ENCODE measurements at regions not wholly inside any gene's neighbourhood (a gene's known extent, or its start where the extent isn't known, plus 50 kb on each side); places are given as distances from the start of the nearest gene placed in this dataset.

- H3K9me3 ChIP-seq = no peaks in the 10 kb centered on the region
- H3K9ac ChIP-seq (ENCODE audit: low read depth in 2 of 2, low read length in 2 of 2) = peak overlapping the region in 1 of 2 donors; percentile 35
- H3K27me3 ChIP-seq = no peaks in the 10 kb centered on the region
- no peak for TF ChIP-seq CTCF (IDR thresholded peaks at IDR 0.05)
- no peaks in the 10 kb centered on the region for H3K36me3 ChIP-seq
- no peak overlapping the region for H3K4me3 ChIP-seq
- intact Hi-C loops (cut with DNase I) = no loop called here
- DNase-seq = no peak
- H3K27ac ChIP-seq = no peak overlapping the region
- H3K4me1 ChIP-seq = no peaks in the 10 kb centered on the region
Measured at GRCh38 chr2:43074052-43074451, 152.4 kb downstream of the ZFP36L2 start.

GRCh38 chr2:43073401-43073825 lies 153.0 kb downstream of the ZFP36L2 start:
- H3K4me1 ChIP-seq = no peaks in the 10 kb centered on the region
- no peaks in the 10 kb centered on the region for H3K9me3 ChIP-seq
- no peaks in the 10 kb centered on the region for H3K27me3 ChIP-seq
- intact Hi-C loops (cut with DNase I) = no loop called here
- no peak overlapping the region for H3K9ac ChIP-seq (ENCODE audit: low read depth in 2 of 2, low read length in 2 of 2)
- H3K36me3 ChIP-seq = no peaks in the 10 kb centered on the region
- no peak overlapping the region for H3K4me3 ChIP-seq
- H3K27ac ChIP-seq = no peak overlapping the region
- no peak for DNase-seq
- TF ChIP-seq CTCF (IDR thresholded peaks at IDR 0.05) = no peak

DNA sequence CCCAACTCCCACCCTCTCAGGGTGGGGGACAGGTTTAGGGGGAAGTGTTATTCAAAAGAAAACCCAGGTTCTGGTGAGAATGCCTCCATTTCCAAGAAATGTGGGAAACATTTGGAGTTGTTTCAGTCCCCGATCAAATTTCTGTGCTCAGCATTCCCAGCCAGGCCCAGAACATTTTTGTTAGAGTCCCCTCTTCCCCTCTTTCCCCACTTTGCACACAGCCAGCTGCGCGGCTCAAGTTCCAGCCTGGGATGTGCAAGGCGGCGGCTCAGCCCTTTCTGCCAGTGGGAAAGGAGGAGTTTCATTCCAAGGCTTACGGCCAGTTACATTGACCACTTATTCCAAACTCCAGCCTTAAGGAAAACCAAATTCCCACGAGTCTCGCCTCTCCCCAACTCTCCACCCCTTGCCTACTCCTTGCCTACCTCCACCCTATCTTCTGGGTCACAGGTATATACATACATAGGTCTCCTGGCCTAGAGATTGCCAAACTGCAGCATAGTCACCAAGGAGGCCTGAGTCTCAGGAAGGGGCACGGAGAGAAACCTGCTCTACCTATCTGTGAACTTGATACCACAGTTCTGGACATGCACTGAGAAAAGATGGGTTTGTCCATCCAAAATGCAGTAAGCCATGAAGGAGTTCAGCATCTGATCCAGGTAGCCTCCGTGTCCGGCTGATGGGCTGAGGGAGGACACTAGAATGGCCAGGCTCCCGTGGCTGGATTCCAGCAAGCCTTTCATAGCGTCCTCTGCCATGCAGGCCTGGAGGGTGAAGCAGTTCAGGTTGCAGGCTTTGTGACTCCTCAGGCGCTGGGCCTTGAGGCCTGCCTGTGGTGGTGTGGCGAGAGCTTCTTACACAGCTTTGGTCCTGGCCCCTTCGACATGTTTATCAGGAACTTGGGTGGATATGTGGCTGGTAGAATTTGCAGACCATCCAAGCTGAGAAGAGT lies 154.5 kb downstream of the ZFP36L2 start:
- no peaks in the 10 kb centered on the region for H3K4me1 ChIP-seq
- no peaks in the 10 kb centered on the region for H3K36me3 ChIP-seq
- H3K27me3 ChIP-seq = no peaks in the 10 kb centered on the region
- no peaks in the 10 kb centered on the region for H3K9me3 ChIP-seq
- DNase-seq = no peak
- no peak for TF ChIP-seq CTCF (IDR thresholded peaks at IDR 0.05)
- intact Hi-C loops (cut with DNase I) = no loop called here
- H3K4me3 ChIP-seq = no peak overlapping the region
- peak overlapping the region; percentile 27 for H3K27ac ChIP-seq
- peak overlapping the region in 1 of 2 donors; percentile 3 for H3K9ac ChIP-seq (ENCODE audit: low read depth in 2 of 2, low read length in 2 of 2)

DNA sequence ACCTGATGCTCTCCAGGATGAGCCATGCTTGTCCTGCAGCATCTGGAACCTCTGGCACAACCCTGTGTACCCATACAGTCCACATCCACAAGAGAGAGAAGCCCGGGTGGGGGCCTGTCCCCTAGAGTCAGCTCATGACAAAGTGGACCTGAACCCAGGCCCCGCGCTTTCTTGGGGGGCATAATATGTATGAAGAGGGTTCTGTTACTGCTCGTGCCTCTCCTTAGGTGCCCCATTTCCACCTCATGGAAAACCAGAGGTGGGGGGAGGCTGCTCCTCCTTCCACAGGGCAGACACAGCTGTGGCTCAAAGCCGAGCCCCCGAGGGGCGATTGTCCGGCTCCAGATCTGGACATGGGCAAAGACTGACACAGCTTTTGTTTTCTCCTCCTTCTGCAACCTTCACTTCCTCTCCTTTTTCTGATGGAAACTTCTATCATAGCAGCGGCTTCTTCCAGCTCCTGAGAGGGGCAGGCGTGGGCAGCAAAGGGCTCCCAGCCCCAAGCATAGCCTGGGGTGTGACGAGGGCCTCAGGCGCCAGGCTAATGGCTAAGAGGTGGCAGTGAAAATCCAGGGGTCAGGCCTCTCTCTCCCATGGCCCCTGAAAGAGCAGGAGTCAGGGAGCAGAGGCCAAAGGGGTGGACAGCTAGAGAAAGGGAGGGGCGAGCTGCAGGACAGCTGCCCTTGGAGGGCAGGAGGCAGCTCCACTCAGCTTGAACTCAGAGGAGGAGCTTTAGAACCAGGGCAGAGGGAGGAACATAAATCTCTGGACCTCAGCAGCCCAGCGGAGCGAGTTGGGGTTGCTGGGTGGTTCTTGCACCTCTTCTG lies 155.5 kb downstream of the ZFP36L2 start:
- H3K9ac ChIP-seq (ENCODE audit: low read depth in 2 of 2, low read length in 2 of 2) = peak overlapping the region in 1 of 2 donors; percentile 3
- H3K36me3 ChIP-seq = no peaks in the 10 kb centered on the region
- TF ChIP-seq CTCF (IDR thresholded peaks at IDR 0.05) = no peak
- H3K27ac ChIP-seq = peak overlapping the region; percentile 27
- DNase-seq = no peak
- no peaks in the 10 kb centered on the region for H3K27me3 ChIP-seq
- intact Hi-C loops (cut with DNase I) = no loop called here
- H3K4me3 ChIP-seq = no peak overlapping the region
- no peaks in the 10 kb centered on the region for H3K9me3 ChIP-seq
- no peaks in the 10 kb centered on the region for H3K4me1 ChIP-seq

DNA sequence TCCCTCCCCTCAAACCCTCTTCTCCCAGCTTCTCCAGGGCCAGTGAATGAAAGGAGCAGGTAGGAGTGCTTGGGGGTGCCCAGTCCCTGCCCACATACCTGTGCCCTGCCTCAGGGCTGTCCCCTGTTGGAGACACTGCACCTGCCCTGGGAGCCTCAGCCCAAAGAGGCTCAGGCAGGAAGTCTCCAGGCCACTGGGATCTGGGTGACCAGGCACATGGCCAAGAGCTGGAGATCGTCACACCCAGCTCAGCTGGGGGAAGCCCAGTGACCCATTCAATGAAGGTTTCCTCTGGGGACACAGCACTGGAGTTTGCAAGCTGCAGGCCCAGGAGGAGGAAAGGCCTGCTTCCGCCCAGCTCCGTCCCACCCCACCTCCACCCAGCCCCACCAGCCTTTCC lies 156.4 kb downstream of the ZFP36L2 start:
- no peak overlapping the region for H3K27ac ChIP-seq
- TF ChIP-seq CTCF (IDR thresholded peaks at IDR 0.05) = no peak

More for the DNA sequence above, 156.4 kb downstream of the ZFP36L2 start:
- no peak overlapping the region for H3K9ac ChIP-seq (ENCODE audit: low read depth in 2 of 2, low read length in 2 of 2)
- DNase-seq = peak; percentile 39
- H3K4me1 ChIP-seq = no peaks in the 10 kb centered on the region
- no peaks in the 10 kb centered on the region for H3K27me3 ChIP-seq
- intact Hi-C loops (cut with DNase I) = no loop called here
- H3K4me3 ChIP-seq = no peak overlapping the region
- no peaks in the 10 kb centered on the region for H3K36me3 ChIP-seq
- H3K9me3 ChIP-seq = no peaks in the 10 kb centered on the region
